Hindlimb muscle (tissue), 1 donor: ENCODE measurements at regions not wholly inside any gene's neighbourhood (a gene's known extent, or its start where the extent isn't known, plus 50 kb on each side); places are given as distances from the start of the nearest gene placed in this dataset.
"Not testable (repeated sequence)": the region's sequence is repeated elsewhere in the genome, so short reads cannot be mapped to it uniquely, and the experiment has no call there.

ENCODE experiments used
- DNase-seq: peaks from one replicate; pipeline ENCODE4 v3.0.0-alpha.2; 2013

DNA sequence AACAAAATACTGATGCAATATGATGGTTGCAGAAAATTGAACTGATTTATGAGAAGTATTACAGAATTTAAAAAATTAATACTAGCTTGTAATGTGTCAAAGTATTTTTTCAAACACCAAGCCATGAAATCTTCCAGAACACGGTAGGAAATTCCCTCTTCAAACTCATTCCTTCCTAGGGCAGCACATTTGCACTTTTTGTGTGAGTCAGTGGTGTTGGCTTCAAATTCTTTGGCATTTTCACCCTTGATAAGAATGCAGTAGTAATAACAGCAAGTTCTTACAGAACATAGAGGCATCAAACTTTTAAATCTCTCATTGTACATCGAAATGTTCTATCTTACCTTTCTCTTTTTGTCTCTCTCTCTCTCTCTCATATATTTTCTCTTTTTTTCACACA, 191.8 kb downstream of the CGGBP1 start:
- DNase-seq: no peak

DNA sequence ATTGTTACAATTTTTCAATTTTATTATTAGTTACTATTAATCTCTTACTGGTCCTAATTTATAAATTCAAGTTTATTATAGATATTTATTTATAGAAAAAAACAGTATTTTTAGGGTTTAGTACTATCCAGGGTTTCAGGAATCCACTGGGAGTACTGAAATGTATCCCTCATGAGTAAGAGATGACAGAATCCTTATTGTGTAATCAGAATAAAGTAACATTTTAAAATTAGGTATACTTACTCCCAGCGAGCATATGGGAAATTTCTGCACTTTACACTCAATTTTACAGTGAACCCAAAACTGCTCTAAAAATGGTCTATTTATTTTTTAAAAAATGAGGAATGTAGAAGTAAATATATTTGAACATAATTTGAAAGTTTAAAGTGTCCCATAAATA, 202.7 kb downstream of the CGGBP1 start:
- DNase-seq: no peak

DNA sequence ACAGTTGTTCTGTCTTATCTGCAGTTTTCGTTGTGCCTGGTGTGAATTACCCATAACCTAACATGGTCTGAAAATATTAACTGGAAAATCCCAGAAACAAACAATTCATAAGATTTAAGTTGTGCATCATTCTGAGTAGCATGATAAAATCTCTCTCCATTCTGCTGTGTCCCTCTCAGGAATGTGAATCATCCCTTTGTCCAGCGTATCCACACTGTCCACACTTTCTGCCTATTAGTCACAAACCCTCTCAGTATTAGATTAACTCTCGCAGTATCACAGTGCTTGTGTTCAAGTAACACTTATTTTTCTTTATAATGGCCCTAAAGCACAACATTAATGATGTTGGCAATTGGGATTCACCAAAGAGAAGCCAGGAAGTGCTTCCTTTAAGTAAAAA, 203.2 kb downstream of the CGGBP1 start:
- DNase-seq: no peak

DNA sequence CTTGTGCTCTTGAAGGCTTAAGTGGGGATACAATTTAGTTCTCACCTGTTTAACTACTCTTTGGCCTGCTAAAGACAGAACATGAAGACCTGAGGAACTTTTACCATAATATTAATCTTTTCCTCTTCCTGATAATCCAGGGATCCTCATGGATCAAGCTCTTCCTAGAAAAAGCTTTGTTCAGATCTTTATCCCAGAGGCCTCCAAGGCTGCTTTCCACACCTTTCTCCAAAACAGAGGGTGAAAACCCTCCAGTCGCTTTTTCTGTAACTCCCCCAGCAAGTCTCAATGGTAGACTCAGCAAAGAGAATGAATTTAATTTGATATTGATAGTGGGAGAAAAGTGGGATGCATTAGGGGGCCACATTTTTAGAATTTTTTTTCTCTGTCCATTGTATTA, 203.6 kb downstream of the CGGBP1 start:
- DNase-seq: no peak

DNA sequence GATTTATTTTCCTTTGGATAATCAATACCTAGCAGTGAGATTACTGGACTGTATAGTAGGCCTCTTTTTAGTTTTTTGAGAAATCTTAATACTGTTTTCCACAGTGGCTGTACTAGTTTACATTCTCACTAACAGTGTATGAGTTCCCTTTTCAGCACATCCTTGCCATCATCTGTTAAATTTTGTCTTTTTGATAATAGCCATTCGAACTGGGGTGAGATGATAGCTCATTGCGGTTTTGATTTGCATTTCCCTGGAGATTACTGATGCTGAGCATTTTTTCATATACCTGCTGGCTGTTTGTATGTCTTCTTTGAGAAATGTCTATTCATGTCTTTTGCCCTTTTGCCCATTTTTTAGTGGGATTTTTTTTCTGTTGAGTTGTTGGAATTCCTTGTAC, 210.8 kb downstream of the CGGBP1 start:
- DNase-seq: no peak

DNA sequence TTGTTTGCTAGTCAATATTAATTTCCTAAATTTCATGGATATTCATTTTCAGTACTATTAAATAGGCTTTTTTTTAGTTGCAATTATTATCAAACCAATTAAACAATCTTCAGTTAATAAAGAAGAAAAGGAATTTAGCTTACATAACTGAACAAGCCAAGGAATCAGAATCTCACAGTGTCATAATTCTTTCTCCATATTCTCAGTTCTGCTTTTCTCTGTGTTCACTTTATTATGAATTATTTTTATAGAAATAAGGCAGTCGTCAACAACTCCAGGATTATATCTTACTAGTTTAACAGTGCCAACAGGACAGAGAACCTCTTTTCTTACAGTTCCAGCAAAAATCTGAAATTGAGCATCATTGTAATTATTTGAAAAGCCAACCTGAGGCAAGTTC, 221.7 kb downstream of the CGGBP1 start:
- no peak for DNase-seq

DNA sequence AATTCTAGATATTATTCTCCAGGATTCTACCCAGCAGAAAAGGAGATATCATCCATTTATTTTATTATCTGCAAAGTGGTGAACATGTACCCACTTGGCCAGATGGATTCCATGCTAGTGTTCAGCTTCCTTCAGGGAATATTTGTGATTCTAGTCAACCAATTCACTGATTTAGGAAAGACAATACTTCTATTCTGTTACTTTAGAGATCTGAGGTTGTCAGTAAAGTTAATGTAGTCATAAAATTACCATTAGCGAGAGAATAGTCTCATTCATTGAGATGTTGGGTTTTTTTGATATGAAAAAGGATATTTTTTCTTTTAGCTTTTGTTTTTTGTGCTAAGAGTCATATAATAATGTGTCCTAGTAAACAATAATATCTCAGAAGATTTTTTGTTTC, 222.8 kb downstream of the CGGBP1 start:
- DNase-seq: no peak

DNA sequence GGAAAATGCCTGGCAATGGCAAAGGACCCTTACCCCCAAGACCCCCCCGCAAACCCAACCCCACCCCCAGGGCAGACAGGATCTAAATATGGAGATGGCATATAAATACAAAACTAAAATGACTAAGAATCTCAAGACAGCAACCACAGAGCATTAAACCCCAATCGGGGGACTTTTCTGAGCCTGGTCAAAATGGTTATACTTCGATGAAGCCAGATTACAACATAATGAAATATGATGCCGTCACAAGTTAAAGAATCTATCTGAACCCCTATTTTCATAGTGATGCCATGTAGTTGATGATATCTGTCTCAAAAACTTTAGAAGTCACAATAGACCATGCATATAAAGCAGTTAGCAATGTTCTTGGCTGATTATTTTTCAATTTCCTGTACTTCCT, 223.6 kb downstream of the CGGBP1 start:
- DNase-seq: no peak

DNA sequence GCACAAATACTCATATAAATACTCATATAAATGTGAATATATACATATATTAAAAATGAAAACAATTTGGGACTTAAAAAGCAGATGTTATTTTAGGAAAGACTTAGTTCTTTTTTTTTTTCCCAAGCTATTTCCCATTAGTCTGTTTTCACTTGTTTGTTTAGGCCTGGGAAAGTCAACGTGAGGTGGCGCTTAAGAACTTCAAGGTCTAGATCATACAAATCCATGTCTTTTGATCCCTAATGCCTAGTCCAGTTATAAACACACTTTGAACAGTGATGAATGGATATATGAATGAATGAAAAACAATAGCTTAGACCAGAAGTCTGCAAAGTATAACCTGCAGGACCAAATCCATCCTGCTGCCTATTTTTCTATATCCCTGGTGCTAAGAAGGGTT, 224.5 kb downstream of the CGGBP1 start:
- DNase-seq: no peak

DNA sequence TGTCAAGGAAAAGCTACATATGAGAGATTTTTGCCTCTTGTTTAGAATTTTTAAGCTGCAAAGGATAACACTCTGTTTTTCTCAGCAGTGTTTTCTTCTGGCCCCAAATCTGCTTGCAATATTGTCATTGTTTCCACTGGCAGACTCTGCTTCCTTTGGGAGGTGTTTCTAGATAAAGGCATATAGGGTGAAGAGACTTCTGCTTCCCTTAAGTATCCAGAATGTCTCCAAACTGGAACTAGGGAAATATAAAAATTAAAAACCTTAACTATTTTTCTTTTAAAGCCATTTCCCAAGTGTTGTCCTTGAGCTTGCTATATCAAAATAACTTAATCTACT, 225.8 kb downstream of the CGGBP1 start:
- peak; percentile 2 for DNase-seq

DNA sequence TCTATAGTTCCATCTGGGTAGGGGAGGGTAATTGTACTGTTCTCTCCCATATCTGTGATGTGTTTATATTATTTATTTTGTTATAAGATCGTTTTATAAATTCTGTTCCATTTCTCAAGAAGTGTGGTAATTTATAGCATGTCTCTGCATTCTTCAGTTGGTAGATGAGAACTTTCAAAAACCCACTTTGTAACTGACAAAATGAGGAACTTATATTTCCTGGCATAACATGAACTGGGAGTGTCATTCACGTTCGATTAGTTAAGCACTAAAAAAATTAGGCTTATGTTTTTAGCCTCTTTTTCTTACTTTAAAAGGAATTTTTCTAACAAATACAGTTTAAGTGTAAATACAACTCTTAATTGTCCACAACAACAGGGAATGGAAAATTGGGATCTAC, 230.8 kb downstream of the CGGBP1 start:
- DNase-seq: no peak

DNA sequence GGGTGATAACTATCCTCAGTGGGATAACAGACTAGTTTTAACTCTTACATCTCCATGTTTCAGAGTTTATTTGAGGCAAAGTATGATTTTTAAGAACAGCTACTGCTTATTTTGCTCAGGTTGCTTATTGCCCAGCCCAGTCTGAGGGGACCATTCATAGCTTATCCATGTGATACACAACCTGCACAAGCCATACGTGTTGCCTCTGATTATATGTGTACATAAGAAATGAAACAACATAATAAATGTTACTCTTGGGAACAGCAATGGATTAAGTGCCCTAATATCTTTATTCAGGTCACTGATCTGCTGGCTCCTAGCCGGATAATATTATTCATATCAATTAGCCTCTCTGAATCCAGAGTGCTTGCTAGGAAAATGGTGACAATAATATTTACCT, 236.2 kb downstream of the CGGBP1 start:
- DNase-seq: no peak

DNA sequence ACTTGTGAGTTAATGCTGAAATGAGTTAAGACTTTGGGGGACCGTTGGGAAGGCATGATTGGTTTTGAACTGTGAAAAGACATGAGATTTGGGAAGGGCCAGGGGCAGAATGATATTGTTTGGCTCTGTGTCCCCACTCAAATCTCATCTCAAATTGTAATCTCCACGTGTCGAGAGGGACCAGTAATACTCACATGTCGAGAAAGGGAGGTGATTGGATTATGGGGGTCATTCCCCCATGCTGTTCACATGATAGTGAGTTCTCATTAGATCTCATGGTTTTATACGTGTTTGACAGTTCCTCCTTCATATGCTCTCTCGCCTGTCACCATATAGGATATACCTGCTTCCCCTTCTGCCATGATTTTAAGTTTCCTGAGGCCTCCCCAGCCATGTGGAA, 245.3 kb downstream of the CGGBP1 start:
- DNase-seq: not testable (repeated sequence)

DNA sequence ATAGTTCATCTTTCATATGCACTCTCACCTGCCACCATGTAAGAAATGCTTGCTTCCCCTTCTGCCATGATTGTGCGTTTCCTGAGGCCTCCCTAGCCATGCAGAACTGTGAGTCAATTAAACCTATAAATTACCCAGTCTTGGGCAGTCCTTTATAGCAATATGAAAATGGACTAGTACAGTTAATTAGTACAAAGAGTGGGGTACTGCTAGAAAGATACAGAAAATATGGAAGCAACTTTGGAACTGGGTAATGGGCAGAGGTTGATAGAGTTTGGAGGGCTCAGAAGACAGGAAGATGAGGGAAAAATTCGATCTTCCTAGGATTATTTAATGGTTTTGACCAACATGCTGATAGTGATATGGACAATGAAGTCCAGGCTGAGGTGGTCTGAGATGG, 246.9 kb downstream of the CGGBP1 start:
- no peak for DNase-seq

DNA sequence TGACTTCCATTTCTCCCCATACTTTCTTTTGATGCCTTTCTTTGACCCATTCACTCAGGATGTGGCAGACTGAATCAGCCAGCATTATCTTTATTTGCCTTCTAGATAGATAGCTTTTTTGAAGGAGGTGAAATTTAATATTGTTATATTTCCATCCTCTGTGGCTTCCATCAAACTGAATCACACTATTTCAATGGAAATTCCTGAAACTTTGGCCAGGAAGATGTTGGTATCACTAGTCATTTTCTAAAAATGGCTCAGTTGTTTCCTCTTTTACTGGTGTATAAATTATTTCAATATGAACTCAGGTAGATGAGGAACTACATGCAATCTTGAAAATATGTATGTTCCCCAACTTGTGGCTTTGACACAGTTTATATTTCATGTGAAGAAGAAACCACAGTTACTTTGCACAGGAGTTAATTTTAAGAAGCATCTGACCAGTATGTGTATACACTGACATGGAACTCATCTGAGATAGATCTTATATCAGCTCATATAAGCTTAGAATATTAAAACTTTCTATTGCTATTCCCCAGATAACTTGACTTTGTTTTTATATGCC, 248.3 kb downstream of the CGGBP1 start:
- DNase-seq: no peak

DNA sequence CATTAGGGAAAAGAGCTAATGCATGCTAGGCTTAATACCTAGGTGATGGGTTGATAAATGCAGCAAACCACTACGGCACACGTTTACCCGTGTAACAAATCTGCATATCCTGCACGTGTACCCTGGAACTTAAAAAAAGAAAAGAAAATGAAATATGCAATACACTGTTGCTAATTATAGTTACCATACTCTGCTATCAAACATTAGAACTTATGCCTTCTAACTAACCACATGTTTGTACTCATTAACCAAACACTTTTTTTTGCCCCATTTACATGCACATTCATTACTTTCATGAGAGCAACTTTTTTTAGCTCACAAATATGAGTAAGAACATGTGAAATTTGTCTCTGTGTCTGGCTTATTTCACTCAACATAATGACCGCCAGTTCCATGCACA, 253.1 kb downstream of the CGGBP1 start:
- DNase-seq: no peak

DNA sequence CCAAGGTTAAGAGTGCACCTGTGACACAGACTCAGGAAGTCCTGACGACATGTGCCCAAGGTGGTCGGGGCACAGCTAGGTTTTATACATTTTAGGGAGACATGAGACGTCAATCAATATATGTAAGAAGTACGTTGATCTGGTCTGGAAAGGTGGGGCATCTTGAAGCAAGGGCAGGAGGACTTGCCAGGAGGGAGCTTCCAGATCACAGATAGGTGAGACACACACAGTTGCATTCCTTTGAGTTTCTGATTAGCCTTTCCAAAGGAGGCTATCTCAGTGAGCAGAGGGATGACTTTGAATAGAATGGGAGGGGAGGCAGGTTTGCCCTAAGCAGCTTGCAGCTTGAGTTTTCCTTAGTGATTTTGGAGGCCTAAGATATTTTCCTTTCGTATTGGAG, 257.4 kb downstream of the CGGBP1 start:
- no peak for DNase-seq

DNA sequence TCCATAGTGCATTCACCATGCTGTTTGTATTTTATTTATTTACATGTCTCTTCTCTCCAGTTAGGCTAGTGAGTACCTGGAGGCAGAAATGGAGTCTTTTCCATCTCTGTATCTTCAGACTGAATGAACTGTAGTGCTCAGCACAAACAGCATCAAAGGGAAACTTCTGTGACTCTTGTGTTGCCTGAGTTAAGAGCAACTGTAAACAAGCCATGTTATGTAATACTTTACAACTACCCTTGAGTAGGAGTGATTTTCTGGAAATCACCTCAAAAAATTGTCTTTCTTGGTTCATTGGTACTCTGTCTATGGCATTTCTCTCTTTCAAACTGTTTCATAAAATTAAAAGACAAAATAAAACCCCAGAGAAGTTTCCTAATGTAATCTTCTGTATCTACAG, 258.3 kb downstream of the CGGBP1 start:
- no peak for DNase-seq

DNA sequence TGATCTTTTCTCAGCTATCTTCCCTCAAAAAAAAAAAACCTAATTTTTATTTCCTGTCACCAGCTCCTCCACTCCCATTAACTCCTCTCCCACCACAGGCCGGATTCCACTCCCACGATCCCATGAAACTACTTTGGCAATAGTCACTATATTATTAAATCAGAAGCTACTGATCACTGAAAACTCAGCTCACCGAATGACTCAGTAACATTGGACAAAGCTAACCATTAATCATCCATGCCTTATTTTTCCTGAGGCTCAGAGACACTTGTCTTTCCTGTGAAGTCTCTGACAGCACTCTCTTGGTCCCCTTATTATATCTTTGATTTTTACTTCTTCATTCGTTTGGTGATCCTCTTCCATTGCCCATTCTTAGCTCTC, 260.2 kb downstream of the CGGBP1 start:
- no peak for DNase-seq

DNA sequence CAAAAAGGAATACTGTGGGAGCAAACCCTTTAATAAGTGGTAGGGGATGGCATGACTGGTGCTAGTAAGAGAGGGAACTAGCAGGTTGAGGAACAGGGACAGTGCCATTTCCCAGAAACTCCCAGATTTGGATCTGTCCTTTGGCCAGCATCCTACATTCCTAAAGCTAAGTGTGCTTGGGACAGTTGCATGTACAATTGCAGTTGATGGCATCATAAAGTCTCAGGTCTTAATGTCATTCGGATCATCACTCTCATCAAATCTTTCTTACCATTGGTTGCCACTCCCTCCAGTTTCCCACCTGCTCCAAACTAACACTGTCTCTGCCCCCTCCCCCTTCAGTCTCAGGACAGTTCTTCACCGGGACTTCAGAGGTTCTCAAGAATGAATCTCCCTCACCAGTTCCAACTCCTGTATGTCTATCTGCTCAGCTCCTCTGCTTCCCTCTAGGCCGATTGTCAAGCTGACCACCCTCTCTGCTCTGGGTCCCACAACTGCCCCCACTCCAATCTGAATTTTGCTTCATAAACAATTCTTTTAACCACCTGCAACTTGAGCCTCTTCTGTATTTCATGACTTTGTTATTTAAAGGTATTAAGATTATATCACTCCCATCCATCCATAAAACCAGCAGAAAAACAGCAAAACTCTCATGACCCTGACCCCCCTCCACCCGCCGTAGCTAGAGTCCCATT, 260.8 kb downstream of the CGGBP1 start:
- no peak for DNase-seq

DNA sequence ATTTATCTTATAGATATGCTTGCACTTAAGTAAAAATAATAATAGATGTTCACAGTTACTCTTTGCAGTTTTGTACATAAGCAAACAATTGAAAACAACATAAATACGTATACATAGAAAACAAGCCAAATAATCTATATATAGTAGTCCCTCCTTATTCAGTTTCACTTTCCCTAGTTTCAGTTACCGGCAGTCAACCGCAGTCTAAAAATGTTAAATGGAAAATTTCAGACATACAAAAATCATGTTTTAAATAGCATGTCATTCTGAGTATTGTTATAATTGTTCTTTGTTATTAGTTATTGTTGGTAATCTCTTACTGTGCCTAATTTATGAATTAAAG, 262.0 kb downstream of the CGGBP1 start:
- no peak for DNase-seq

DNA sequence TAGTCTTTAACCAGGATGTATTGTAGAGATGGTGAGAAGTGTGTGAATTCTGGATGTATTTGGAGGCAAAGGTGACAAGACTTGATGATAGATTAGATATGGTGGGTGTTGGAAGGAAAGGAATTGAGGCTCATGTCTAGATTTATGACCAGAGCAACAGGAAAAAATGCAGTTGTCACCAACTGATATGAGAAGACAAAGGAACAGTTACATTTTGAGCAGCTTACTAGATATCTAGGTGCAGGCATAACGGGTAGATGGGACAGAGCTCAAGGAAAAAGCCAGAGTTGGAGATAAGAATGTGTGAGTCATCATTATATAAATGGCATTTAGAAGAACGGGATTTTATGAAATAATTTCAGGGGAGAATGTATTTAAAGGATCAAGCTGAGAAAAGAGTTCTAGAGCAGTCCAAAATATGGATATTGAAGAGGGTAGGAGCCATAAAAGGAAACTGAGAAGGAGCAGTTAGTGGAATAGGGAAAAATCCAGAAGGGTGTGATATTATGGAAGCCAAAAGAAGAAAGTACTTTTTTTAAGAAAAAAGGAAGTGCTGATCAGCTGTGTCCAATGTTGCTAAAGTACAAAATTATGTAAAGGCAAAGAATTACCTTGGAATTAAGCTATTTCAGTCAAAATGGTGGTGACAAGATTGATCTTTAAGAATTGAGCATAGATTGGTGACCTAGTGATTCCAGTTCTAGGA, 262.5 kb downstream of the CGGBP1 start:
- DNase-seq: no peak

DNA sequence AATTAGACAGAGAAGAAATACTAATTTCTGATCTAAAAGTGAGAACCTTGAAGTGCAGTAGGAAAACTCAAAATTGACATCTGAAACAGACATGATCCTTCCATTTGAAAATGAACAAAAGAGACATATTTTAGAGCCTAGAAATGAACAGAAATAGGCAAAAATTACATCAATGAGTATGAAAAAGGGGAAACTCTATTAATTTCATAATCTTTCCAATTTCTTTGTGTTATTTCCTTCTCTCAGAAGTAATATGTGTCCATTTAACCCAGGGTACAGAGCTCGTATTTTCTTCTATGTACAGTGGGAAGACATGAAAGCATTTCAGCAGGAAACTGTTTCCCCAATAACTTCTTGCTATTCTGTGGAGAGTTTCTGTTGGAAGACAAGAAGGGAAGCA, 263.1 kb downstream of the CGGBP1 start:
- no peak for DNase-seq

DNA sequence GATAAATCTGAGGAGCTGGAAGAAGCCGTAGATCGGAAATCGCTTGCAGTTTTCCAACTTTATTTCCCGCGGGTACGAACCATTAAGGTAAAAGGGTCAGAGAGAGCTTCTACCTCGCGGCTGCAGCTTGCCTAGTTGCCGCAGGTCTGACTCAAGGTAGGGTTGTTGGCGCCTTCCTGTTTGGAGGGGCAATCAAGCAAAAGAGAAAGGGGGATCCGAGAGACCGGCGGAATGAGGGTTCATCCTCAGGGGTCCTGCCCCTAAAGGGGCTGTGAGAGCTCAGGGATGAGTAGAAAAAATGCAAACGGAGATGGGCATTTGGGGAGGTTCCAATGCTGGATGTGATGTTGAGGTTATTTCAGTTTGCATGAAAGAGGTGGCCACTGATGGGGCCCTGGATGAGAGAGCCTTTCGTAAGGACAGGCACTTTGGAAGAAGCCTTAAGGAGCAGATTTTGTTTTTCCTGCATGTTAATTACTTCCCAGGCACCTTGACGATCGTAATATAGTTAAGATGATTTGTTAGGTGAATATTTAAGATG, 265.4 kb downstream of the CGGBP1 start:
- DNase-seq: no peak
